Islet of Langerhans (tissue), 1 donor: ENCODE measurements at regions not wholly inside any gene's neighbourhood (a gene's known extent, or its start where the extent isn't known, plus 50 kb on each side); places are given as distances from the start of the nearest gene placed in this dataset.
"Not testable (repeated sequence)": the region's sequence is repeated elsewhere in the genome, so short reads cannot be mapped to it uniquely, and the experiment has no call there.

ENCODE experiments used
- FAIRE-seq: peaks from one replicate; lab custom pipeline; 2011; peaks lifted over from hg19 to GRCh38; lab: Jason Lieb, UNC

GRCh38 chr5:87110721-87111120 is 157.0 kb upstream of the RASA1 start:
- FAIRE-seq = no peak

GRCh38 chr5:87113861-87114260 is 153.8 kb upstream of the RASA1 start:
- FAIRE-seq = no peak

GRCh38 chr5:87114631-87115030 is 153.1 kb upstream of the RASA1 start:
- no peak for FAIRE-seq

DNA sequence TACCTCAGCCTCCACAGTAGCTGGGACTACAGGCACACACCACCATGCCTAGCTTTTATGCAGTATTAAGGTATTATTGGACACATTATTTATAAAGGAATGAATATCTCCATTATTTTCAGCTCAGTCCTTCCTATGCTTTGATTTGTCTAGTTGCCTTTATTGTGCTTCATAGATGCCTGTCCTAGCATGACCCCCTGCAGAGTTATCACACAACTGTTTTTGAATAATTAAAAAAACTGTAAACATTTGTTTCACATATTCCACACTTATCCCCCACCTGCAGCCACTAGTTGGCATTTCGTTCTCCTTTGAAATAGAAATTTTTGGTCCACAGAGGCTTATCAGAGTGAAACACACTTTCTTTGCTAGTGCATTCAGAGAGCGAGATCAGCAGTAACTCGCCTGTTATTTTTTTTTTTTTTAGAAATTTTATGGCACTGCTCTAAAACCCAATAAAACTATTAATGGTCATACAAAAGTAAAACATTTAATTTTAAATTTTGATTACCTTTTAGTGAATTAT is 151.8 kb upstream of the RASA1 start:
- no peak for FAIRE-seq

- no peak for FAIRE-seq
Measured at GRCh38 chr5:87116825-87117512, 150.7 kb upstream of the RASA1 start.

GRCh38 chr5:87119588-87119987 is 148.1 kb upstream of the RASA1 start:
- FAIRE-seq = no peak

GRCh38 chr5:87120518-87121303 is 147.0 kb upstream of the RASA1 start:
- no peak for FAIRE-seq

GRCh38 chr5:87121304-87122150 is 146.2 kb upstream of the RASA1 start:
- no peak for FAIRE-seq

DNA sequence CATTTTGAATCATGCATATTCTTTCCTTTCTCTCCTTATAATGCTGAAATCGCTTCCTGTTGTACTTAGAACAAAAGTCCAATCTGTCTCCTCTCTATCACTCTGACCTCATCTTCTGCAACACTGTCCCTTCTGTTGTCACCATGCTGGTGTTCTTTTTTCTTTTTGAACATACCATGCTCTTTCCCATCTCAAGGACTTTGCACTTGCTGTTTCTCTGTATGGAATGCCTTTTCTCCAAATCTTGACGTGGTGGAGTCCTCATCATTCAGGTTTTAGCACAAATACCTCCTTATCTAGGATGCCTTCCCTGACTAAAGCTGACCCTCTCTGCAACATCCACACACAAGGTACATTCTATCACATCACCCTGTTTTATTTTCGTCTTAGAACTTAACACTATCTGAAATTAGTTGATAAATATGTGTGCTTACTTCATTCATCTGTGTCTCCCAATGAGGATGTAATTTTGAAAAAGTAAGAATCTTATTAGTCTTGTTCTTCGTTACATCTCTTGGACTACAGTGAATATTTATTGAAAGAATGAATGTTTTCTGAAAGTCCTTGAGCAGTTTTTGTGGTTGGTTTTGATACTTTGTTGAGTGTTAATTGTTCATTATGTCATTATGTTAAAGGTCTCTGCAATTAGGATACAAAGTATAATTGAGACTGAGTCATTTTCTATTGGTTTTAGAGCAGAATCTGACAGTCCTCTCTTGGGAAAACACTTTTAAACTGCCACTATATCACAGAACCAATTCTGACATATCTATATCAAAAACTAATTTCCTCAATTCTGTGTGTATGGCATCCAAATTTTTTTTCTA is 145.3 kb upstream of the RASA1 start:
- no peak for FAIRE-seq

GRCh38 chr5:87125766-87126165 is 141.9 kb upstream of the RASA1 start:
- no peak for FAIRE-seq

- no peak for FAIRE-seq
Measured at GRCh38 chr5:87126869-87127268, 140.8 kb upstream of the RASA1 start.

DNA sequence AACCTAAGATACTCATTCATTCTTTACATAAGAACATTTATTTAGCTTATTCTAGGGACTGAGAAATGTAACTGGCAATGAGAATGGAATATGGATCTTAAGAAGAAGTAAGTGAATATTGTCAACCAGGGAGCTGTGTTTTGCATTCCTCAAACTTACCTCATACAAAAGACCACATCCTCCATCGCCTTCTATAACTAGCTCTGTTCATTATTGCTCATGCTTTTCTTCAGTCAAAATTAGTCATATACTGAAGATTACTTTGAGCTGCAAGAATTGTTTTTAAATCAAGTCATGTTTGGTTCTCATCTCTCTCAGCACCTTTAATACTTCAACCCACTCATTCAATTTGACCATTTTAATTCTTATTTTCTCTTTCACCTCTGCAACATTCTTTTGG is 140.3 kb upstream of the RASA1 start:
- FAIRE-seq = no peak

GRCh38 chr5:87127956-87128687 is 139.6 kb upstream of the RASA1 start:
- FAIRE-seq = no peak

GRCh38 chr5:87129046-87129445 is 138.6 kb upstream of the RASA1 start:
- FAIRE-seq = no peak

DNA sequence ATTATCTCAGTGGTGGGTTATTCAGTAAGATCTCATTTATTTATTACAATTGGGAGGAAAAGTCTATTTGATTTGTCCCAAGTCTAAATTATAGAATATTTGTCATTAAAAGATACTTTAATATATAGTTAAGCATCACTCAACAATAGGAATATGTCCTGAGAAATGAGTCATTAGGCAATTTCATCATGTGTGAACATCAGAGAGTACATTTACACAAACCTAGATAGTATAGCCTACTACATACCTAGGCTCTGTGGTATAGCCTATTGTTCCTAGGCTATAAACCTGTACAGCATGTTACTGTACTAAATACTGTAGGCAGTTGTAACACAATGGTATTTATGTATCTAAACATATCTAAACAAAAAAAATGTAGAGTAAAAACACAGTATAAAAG is 135.0 kb upstream of the RASA1 start:
- no peak for FAIRE-seq

DNA sequence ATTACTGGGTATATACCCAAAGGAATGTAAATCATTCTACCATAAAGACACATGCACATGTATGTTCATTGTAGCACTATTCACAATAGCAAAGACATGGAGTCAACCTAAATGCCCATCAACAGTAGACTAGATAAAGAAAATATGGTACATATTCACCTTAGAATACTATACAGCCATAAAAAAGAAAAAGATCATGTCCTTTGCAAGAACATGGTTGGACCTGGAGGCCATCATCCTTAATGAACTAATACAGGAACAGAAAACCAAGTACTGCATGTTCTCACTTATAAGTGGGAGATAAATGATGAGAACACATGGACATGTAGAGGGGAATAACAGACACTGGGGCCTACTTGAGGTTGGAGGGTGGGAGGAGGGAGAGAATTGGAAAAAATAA is 133.2 kb upstream of the RASA1 start:
- FAIRE-seq = not testable (repeated sequence)

- no peak for FAIRE-seq
Measured at GRCh38 chr5:87136096-87136495, 131.6 kb upstream of the RASA1 start.

DNA sequence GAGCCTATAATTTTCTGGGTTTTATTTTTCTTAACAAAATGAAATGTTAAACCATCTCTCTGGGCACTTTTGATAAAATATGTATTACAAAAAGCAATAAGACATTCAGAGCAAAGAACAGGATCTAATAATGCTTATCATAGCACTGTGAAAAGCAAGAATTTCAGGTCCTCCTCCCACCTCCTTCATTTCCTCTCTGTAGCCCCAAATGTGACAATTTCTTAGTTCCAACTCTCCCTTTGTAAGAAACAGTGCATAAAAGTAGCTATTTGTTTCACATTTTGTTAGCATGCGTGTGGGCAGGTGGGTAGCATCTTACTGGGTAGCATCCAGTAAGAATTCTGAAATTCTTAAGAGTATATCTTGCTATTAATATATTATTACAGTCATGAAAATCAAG is 130.9 kb upstream of the RASA1 start:
- no peak for FAIRE-seq

GRCh38 chr5:87137283-87137682 is 130.4 kb upstream of the RASA1 start:
- no peak for FAIRE-seq

- no peak for FAIRE-seq
Measured at GRCh38 chr5:87138091-87138805, 129.4 kb upstream of the RASA1 start.
